OCI-LY1 (cell line): ENCODE measurements at regions not wholly inside any gene's neighbourhood (a gene's known extent, or its start where the extent isn't known, plus 50 kb on each side); places are given as distances from the start of the nearest gene placed in this dataset.

Source experiments
- CTCF ChIP-seq: fragments of 200-600 bp; sonication (generic), shearing (Covaris generic); IDR thresholded peaks from 2 replicates; pipeline ENCODE4 v1.5.1; 2017; ENCODE audit warnings: mild to moderate bottlenecking, antibody characterized with exemption, low read length, moderate library complexity, mixed read lengths
- EZH2 ChIP-seq: fragments of 200-600 bp; sonication (generic), shearing (Covaris generic); IDR thresholded peaks from 2 replicates; pipeline ENCODE4 v1.8.0; 2017; ENCODE audit warnings: borderline replicate concordance, mixed run types, mild to moderate bottlenecking, antibody characterized with exemption, low read length, moderate library complexity, mixed read lengths

- TF ChIP-seq CTCF (no peak), EZH2 (no peak)
Measured at GRCh38 chr1:60821156-60821555, 261.2 kb upstream of the NFIA start.
